Kidney capillary endothelial cell (primary cell): ENCODE measurements at regions not wholly inside any gene's neighbourhood (a gene's known extent, or its start where the extent isn't known, plus 50 kb on each side); places are given as distances from the start of the nearest gene placed in this dataset.
A peak's percentile ranks its signal among the peaks of the same experiment; 100 is the strongest.
"Not testable (repeated sequence)": the region's sequence is repeated elsewhere in the genome, so short reads cannot be mapped to it uniquely, and the experiment has no call there.

Source experiments
- DNase-seq: peaks from one replicate; pipeline ENCODE4 v3.0.0-alpha.2; 2018; ENCODE audit warnings: low spot score

DNA sequence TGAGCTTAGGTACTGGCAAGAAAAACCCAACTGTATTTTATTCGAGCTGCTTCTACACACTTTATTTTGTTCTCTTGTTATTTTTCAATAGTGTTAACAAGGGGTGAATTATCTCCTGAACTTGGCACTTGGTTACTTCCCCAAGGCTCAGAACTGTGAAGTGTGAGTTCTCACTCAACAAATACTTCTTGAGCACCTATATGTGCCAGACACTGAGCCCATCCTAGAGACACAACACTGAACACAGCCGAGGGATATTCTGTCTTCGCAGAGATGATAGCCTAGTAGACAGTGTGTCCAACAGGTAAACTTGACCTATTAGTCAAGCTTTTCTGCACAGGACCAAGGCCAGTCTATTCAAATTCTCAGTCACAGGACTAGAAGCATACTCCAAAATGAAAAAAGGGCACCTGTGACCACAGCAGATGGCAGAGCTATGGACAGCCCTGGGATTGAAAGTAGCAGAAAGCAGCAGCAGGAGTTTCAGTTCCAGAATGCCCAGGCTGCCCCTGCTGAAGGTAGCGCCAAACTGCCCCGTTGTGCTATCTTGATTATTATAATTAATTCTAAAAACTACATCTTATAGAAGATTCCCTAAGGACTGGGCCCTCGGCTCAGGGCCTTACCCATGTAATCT, 77.8 kb upstream of the TAB2 start:
- DNase-seq: no peak

DNA sequence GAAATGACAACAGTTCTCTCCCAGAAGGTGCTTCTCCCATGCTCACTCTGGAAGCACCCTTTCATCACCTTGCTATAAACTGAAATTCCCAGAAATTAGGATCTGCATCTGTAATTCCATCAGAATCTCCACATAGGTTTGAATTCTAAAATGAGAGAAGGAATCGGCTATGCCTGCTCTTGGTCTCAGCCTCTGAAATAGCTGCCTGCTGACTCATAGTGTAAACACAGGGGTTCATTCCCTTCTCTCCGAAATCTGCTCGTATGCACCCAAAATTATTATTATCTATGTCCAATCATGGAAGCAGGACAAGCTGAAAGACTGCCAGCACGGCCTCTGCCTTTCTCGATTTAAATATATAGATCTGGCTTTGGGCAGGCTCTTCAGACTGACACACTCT, 74.6 kb upstream of the TAB2 start:
- no peak for DNase-seq

DNA sequence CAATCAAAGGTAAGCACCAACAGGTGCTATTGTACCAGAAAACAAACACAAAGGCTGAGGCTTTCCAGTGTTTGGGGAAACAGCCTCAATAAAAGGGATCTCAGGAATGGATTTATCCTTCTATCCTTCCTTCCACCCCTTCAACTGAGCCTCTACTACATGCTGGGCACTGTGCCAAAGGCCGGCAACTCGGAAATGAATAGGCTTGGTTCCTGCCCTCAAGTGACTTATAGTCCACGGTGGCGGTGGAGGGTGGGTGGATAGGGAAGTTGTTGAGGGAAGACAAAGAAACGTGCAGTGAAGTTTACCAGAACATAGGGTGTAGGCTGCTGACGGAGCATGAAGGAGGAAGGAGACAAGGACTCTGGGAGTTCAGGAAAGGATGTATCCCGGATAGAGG, 73.4 kb upstream of the TAB2 start:
- DNase-seq: no peak

DNA sequence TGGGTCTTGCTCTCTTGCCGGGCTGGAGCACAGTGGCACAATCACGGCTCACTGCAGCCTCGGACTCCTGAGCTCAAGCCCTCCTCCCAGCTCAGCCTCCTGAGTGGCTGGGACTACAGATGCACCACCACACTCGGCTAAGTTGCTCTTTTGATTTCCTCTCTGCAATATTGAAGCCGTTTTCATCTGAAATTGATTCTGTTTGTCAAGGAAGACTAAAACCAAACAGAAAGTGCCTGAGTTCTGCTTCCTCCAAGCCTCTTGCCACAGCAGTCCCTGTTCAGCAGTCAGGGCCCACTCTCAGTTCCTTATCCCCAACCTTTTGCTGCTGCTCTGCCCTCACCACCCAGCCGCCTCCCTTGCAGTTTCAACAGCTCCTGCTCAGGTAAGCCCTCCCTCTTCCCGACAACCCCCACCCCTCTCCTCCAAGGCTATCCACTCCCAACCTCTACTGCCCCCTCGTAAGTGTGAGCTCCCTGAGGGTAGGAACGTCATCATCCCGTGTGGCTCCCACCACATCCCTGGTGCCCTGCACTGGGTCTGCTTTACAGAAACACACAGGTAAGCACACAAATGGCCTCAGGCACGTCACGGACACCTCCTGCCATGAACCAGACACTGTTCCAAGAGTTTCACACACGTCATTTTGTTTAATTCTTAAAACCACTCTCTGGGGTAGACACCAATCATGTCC, 70.7 kb upstream of the TAB2 start:
- DNase-seq: no peak

DNA sequence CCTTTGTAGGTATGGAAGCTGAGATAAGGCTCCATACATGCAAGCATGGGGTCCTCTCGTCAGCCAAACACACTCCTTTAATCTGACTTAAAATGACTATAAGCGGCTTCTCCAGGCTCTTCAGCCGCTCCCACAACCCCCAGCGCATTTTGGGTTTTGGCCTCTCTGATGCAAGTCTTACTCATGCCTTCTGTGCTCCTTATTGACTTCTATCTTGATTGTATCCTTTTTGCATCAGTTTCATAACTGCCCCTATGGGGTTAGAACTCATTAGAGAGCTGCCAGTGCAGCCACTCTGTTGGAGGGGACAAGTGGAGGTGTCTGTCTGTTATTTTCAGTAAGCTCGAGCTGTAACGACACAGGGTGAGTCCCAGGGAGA, 70.1 kb upstream of the TAB2 start:
- no peak for DNase-seq

DNA sequence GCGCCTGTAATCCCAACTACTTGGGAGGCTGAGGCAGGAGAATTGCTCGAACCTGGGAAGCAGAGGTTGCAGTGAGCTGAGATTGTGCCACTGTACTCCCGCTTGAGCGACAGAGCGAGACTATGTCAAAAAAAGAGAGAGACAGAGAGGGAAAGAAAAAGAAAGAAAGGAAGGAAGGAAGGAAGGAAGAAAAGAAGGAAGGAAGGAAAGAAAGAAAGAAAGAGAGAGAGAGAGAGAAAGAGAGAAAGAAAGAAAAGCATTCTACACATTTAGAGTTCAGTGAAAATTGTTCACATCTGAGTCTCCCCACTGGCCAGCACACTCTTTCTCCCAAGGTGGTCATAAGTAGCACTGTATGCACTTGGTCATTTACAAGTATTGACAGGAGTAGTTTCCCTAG, 69.2 kb upstream of the TAB2 start:
- not testable (repeated sequence) for DNase-seq

DNA sequence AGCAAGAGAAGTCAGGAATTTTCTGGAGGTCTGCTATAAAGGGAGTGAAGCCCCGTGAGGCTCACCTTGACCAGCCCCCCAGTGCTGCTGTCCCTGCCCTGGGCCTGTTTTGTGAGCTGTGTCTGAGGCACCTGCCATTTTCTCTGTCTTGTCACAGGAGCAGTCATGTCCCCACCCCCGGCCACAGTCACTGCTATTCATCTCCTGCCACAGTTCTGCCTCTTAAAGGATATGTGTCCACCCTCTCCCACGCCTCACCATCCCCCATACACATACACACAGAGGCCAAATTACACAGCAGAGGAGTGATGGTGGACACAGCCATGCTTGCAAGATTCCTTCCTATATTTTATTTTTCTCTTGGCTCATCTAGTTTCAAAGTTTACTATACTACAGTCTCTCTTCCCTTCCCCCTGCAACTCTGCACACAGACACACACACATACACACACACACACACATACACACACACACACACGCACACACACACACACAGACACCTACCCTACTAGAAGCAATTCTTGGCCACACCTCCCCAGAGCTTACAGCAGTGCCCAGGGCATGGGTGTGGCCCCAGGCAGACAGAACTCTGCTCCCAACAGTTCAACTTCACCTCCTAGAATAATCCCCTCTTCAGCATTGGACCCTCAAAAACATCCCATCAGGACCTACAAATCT, 68.7 kb upstream of the TAB2 start:
- no peak for DNase-seq

DNA sequence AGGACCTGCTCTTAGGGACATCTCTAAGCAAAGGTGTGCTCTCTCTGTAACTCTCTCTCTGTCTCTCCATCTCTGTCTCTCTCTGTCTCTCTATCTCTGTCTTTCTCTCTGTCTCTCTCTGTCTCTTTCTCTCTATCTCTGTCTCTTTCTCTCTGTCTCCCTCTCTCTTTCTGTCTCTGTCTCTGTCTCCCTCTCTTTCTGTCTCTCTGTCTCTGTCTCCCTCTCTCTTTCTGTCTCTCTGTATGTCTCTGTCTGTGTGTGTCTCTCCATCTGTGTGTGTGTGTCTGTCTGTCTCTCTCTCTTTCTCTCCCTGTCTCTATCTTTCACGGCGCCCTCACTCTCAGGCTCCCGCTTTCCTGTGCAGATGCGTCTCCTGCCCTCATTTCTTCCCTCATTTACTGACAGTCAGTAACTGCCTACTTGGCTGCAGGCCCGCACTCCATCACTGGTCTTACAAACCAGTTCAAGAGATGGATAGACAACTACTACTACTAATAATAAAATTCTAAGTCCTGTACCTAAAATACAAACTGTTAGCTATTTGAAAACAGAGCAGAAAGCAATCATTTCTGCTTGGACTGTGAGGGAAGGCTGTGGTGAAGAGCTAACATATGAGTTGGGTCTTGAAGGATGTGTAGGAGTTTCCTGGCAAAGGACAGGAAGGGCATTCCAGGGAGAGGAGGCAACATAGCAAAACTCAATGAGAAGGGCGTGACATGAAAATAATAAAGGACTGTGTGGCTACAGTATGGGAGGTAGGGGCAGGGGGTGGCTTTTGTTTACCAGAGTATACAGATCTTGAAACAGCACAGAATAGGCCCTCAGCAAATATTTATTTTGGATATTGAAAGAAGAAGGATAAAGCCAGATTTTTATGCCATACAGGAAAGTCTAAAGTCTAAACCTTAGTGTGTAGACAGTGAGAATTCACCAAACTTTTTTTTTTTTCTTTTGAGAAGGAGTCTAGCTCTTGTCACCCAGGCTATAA, 67.8 kb upstream of the TAB2 start:
- no peak for DNase-seq

DNA sequence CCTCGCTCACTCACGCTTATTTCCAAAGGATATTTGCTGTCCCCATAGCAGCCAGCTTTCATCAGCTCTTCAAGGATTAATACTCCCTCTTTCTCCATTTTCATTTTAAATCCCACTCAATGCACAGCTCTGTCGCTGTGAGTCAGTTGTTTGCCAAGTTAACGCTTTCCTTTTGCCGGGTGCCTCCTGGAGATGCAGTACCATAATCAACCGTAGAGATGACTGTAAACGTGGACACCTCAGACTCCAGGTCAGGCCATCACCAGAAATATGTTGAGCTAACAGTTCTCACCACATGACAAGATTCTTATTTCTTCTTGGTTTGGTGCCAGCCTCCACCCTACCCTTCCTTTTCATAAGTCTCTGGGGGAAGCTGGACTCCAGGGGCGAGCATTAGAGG, 66.6 kb upstream of the TAB2 start:
- DNase-seq: no peak

DNA sequence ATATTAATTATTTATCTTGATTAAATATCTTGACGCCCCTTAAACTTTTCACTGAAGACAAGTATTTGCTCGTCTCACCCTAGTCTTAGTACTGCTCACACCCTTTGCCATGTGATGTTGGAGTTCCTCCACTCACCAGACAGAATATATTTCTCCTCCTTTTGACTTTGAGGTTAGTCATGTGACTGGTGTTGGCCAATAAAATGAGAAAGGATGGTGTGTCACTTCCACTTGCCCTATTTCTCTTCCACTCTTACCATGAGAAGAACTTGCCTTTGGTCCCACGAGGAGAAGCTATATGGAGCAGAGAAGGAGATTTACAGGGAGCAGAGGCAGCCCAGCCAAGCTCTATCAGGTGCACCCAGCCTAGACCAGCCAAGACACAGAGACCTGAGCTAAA, 64.9 kb upstream of the TAB2 start:
- DNase-seq: no peak

DNA sequence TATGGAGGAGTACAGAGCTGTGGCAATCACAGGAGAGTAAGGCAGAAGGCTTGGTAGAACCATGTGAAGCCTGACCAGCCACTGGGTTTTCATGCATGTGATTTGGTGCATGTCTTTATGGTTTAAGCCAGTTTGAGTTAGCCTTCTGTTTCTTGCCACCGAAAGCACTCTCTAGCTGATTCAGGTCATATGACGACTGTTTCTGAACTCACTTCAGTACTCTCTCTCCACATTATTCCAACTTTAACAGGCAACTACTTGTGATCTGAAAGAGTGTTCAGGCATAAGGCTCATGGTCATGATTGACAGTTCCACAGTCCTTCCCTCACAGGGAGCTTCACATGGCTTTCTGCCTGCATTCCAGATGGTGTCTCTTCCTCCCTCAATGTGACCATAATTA, 63.3 kb upstream of the TAB2 start:
- DNase-seq: no peak

DNA sequence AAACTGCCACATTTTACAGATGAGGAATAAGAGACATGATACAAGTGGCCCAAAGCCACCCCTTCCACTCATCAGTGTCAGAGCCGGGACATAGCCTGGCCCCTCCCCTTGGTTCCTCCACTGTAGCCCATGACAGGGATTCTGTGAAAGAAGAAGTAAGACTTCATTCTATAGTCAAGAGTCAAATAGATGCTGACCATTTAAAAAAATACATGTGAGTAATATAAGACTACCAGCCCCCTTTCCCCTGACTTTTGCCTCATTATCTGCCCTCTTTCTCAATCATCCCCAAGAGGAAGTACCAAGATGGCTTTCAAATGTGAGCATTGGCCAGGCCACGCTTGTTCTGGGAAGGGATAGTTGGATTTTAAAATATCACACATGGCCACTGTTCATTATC, 57.8 kb upstream of the TAB2 start:
- DNase-seq: no peak

DNA sequence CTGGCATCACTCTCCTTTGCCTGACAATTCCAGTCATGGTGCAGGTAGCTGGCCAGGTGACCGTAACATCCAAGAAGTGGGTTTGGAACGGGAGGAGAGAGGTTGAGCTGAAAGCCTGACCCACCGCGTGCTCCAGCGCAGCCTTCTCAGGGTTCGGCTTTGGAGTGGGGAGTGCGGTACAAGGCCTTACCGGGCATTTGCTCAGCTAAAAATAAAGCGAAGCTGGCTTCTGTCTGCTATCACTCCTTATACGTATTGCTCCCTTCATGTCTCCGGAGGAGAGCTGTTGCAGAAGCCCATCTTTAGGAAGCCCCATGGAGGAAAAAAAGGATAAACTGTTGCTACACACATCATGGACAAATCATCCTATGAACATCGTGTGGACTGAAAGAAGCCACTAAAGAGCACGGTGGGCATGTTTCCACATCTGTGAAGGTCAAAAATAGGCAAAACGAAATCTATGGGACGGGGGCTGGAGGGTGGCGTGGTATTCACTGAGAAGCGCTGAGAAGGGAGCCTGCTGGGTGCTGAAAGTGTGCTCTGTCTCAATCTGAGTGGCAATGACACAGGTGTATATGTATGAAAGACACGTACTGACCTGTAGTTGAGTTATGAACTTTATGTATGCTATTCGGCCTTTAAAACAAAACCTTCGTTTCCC, 57.2 kb upstream of the TAB2 start:
- no peak for DNase-seq

DNA sequence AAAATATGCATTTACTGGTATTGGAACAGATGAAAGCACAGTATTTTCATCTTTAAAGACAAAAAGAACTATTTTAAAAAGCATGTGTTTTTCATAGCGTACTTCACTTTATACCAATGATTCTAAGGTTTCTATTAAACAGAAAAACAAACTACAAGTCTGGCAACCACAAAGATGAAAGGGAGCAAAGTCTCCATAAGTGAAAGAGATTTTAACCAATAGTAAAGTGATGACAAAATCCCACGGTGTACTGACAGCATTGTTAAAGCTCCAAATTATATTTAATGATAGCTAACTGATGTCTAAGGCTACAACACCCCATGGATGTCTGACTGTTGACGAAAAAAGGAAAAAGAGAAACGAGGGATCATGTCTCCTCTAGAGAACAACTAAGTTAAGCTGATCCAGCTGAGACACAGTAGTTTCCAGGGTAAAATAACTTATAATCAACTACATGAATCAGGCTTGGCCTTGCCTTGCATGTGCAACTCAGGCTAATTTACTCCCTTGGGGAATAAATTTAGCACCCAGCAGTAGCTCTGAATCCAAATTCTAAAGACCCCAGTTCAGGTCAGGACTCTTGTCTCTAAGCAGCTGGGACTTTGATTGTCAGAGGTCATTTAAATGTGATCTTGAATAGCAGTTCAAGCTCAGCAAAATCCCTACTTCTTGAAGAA, 56.0 kb upstream of the TAB2 start:
- no peak for DNase-seq

DNA sequence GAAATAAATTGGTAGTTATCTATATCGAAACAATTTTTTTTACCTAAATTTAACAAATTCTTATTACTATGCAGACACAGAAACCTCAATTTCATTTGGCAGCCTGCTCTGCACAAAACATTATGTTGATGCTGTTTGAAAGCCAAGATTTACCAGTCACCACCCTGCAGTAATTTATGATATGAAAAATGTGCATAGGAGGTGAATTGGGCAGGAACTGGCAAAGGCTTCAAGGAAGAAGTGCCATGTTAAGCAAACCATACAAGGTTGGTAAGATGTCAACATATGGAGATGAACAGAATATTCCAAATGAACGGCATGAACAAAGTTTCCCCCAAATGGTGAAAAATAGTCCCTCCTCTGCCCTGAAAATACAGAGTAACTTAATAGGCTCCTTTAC, 54.2 kb upstream of the TAB2 start:
- no peak for DNase-seq

DNA sequence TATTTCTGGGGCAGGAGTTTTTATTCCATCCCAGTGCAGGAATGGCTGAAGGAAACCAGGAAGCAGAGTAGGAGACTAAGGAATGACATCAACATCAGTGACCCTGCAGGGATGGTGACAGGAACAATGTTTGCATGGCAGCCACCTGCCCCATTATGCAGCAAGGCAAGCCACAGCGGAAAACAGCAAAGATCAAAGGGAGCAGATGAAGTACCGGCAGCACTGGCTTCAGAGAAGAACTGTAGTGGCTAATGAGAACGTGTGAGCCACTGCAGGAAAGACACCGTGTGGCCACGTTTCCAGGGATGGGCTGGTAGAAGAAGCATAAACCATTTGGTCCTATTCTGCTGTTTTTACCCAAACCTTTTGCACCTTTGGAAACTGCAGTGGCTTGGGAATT, 52.9 kb upstream of the TAB2 start:
- DNase-seq: no peak

DNA sequence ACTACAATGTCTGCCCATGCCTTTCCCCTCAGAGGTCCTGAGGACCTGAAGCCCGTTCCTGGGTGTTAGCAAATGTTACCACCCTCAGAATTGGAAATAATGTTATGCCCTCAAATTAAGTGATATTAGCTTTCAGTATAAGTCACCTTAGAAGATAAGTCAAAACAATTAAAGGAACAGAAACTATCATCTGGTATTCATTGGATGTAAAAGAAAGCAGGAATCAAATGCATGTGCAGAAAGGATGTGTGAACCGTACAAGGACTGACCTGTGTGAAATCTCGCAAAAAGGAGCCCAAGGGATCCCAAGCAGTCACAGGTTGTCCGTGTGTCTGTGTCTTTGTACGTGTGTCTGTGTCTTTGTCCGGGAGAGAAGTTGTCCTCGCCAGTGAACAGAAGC, 51.6 kb upstream of the TAB2 start:
- DNase-seq: no peak

DNA sequence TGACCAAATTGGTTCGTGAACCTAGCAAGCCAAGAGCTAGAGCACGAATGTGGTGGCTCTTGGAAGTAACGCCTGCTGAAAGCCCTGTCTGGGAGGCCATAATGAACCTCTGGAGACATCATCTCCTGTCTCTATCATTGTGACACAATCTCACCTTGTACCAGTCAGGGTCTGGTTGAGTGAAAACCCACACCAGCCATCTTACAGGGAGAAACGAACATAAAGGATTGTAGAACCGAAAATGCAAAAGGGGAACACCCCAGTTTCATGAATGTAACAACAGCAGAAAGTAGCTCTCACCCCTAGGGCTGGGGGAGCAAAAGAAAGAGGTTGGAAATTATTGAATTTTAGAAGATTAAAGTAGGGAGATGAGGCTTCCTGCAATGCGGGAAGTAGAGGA, 50.9 kb upstream of the TAB2 start:
- no peak for DNase-seq

DNA sequence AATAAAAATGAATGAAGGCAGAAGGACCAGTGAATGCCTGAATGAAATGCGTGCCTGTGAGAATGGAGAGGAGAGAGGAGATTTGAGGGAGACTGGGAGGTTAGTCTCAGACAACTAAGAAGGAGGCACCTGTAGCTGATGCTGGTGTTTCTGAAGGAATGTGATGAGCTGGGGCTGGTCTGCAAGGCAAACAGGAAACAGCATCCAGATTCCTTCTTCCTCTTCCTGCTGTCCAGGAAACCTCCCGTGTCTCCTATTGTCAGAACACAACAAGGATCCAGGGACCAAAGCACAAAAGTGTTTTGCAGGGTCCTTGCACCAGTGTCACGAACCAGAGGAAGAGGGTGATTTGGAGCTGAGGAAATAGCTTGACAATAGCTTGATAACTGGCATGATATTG, 50.4 kb upstream of the TAB2 start:
- peak; percentile 51 for DNase-seq

DNA sequence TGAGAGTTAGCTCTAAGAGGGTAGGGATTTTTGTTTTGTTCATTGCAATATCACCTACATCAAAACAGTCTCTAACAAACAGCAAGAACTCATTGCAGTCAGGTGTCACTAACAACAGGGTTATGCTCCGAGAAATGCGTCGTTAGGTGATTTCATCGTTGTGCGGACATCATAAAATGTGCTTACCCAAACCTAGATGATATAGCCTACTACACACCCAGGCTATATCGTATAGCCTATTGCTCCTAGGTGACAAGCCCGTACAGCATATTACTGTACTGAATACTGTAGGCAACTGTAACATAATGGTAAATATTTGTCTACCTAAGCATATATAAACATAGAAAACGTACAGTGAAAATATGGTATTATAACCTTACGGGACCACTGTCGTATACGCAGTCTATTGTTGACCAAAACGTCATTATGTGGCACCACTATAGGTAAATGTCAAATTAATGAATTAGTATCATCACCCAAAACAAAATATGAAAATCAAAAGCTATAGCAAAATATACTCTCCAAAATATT, 49.9 kb upstream of the TAB2 start:
- DNase-seq: no peak
